Activated CD4-positive, CD25-positive, alpha-beta regulatory T cell treated with anti-CD3 and anti-CD28 coated beads, Interleukin-2, amount 50 U/mL, for 72 hours (primary cell): ENCODE measurements at regions not wholly inside any gene's neighbourhood (a gene's known extent, or its start where the extent isn't known, plus 50 kb on each side); places are given as distances from the start of the nearest gene placed in this dataset.

ENCODE experiments used
- DNase-seq: peaks from one replicate; pipeline ENCODE4 v3.0.0; 2021

GRCh38 chr13:80235166-80235966, 105.6 kb downstream of the SPRY2 start:
- DNase-seq, result no peak

- DNase-seq, result no peak
Observed at GRCh38 chr13:80227645-80228044, 113.3 kb downstream of the SPRY2 start.

GRCh38 chr13:80226645-80227044, 114.3 kb downstream of the SPRY2 start:
- DNase-seq, result no peak

- DNase-seq, result no peak
Observed at GRCh38 chr13:80224468-80224867, 116.5 kb downstream of the SPRY2 start.

GRCh38 chr13:80217614-80218456, 123.1 kb downstream of the SPRY2 start:
- DNase-seq, result no peak

- no peak for DNase-seq
Observed at GRCh38 chr13:80215368-80215767, 125.6 kb downstream of the SPRY2 start.

- DNase-seq, result no peak
Observed at GRCh38 chr13:80214521-80214991, 126.4 kb downstream of the SPRY2 start.

- DNase-seq, result no peak
Observed at GRCh38 chr13:80214050-80214449, 126.9 kb downstream of the SPRY2 start.

- DNase-seq, result no peak
Observed at GRCh38 chr13:80213201-80213600, 127.7 kb downstream of the SPRY2 start.

GRCh38 chr13:80211566-80211965, 129.4 kb downstream of the SPRY2 start:
- DNase-seq, result no peak

- no peak for DNase-seq
Observed at GRCh38 chr13:80204642-80205041, 136.3 kb downstream of the SPRY2 start.

- DNase-seq, result no peak
Observed at GRCh38 chr13:80203496-80203895, 137.4 kb downstream of the SPRY2 start.

- no peak for DNase-seq
Observed at GRCh38 chr13:80201694-80202468, 139.0 kb downstream of the SPRY2 start.

- no peak for DNase-seq
Observed at GRCh38 chr13:80199585-80200292, 141.2 kb downstream of the SPRY2 start.

GRCh38 chr13:80199067-80199466, 141.9 kb downstream of the SPRY2 start:
- DNase-seq, result no peak

- DNase-seq, result no peak
Observed at GRCh38 chr13:80196756-80197155, 144.2 kb downstream of the SPRY2 start.

- no peak for DNase-seq
Observed at GRCh38 chr13:80195649-80196048, 145.3 kb downstream of the SPRY2 start.

GRCh38 chr13:80189889-80190597, 150.9 kb downstream of the SPRY2 start:
- no peak for DNase-seq

GRCh38 chr13:80180740-80181355, 160.1 kb downstream of the SPRY2 start:
- no peak for DNase-seq

- no peak for DNase-seq
Observed at GRCh38 chr13:80177327-80177726, 163.6 kb downstream of the SPRY2 start.

GRCh38 chr13:80173224-80173623, 167.7 kb downstream of the SPRY2 start:
- no peak for DNase-seq
